HG03097 (cell line): ENCODE measurements at regions not wholly inside any gene's neighbourhood (a gene's known extent, or its start where the extent isn't known, plus 50 kb on each side); places are given as distances from the start of the nearest gene placed in this dataset.
"Not testable (repeated sequence)": the region's sequence is repeated elsewhere in the genome, so short reads cannot be mapped to it uniquely, and the experiment has no call there.

Experiments used
- ATAC-seq: cut with Tn5 transposase; IDR thresholded peaks from one replicate; pipeline ENCODE4 v1.9.1; 2021; ENCODE audit not compliant: unreplicated experiment, low FRiP score

GRCh38 chr15:31503758-31504461, 177.3 kb downstream of the KLF13 start:
- ATAC-seq: no peak

- ATAC-seq: no peak
Measured at GRCh38 chr15:31504462-31504839, 177.8 kb downstream of the KLF13 start.

- ATAC-seq: not testable (repeated sequence)
Measured at GRCh38 chr15:31507573-31507972, 180.9 kb downstream of the KLF13 start.

GRCh38 chr15:31508656-31509055, 182.0 kb downstream of the KLF13 start:
- no peak for ATAC-seq

- no peak for ATAC-seq
Measured at GRCh38 chr15:31510057-31510456, 183.4 kb downstream of the KLF13 start.

DNA sequence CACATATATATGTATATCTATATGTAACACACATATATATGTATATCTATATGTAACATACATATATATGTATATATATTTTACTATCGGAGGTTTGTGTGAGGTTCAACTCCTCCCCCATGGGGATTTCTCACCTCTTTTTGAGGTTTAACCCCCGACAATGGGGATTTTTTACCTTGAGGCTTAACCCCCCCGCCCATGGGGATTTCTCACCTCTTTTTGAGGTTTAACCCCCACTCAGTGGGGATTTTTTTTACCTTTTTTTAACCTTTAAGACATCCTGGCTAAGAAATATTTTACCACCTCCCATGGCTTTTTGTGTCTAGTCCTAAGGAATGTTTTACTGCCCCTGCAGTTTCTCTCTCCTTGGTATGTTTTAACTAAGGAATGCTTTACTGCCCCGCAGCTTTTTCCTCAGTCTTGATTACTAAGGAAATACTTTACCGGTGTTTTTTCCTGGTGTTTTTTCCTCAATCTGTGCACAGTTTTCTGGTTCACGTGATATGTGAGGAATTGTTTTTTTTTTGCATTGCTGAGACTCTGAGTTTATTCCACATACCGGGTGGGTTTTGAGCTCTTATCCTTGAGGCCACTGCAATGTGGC, 185.2 kb downstream of the KLF13 start:
- no peak for ATAC-seq

- no peak for ATAC-seq
Measured at GRCh38 chr15:31513178-31513577, 186.5 kb downstream of the KLF13 start.

GRCh38 chr15:31516440-31516839, 189.8 kb downstream of the KLF13 start:
- no peak for ATAC-seq

- no peak for ATAC-seq
Measured at GRCh38 chr15:31516874-31517273, 190.2 kb downstream of the KLF13 start.

- no peak for ATAC-seq
Measured at GRCh38 chr15:31517711-31518110, 191.1 kb downstream of the KLF13 start.

DNA sequence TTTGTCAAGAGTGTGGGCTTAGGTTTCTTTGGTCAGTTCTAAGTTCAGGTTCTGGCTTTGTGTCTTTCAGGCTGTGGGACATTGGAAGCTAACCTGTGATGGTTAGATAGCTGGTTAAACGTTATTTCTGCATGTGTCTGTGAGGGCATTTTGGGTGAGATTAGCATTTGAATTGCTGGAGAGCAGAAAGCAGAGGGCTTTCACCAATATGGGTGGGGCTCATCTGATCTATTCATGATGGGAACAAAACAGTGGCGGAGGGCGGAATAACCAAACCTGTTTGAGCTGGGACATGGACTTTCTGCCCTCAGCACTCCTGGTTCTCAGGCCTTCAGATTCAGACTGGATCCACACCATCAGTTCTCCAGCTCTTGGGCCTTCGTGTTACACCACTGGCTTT, 195.4 kb downstream of the KLF13 start:
- no peak for ATAC-seq

DNA sequence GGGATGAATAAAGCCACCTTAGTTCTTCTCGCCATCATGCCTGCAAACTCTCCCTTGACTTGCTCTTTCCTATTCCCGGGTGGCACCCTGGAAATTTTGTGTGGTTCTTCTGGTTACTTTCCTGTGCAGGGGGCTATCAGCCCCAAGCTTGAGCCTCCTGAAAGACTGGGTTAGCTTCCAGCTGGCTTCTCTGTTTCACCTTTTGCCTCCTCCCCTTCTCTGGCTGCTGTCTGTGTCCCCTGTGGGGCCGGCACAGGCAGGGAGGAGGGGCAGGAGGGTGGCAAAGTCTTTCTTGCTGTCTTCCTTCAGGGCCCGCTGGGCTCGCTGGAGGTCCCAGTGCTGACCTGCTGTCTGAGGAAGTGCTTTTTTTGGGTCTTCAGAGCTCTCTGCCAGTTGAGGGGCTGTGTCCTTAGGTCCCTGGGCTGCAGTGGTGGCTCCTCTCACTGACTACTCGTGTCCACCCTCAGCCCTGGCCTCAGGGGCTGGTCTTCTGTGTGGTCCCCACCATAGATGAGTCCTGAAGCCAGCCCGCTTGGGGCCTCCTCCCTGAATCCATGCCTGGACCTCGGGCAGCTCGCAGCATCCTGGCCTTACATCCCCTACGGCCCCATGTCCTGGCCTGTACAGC, 196.5 kb downstream of the KLF13 start:
- no peak for ATAC-seq

- ATAC-seq: no peak
Measured at GRCh38 chr15:31523655-31524049, 197.0 kb downstream of the KLF13 start.

- no peak for ATAC-seq
Measured at GRCh38 chr15:31525185-31525695, 198.6 kb downstream of the KLF13 start.

- no peak for ATAC-seq
Measured at GRCh38 chr15:31525988-31526665, 199.5 kb downstream of the KLF13 start.

- no peak for ATAC-seq
Measured at GRCh38 chr15:31526916-31527690, 200.5 kb downstream of the KLF13 start.

GRCh38 chr15:31528846-31529245, 202.2 kb downstream of the KLF13 start:
- no peak for ATAC-seq

- no peak for ATAC-seq
Measured at GRCh38 chr15:31537770-31538592, 211.3 kb downstream of the KLF13 start.

GRCh38 chr15:31540633-31541032, 214.0 kb downstream of the KLF13 start:
- ATAC-seq: no peak

DNA sequence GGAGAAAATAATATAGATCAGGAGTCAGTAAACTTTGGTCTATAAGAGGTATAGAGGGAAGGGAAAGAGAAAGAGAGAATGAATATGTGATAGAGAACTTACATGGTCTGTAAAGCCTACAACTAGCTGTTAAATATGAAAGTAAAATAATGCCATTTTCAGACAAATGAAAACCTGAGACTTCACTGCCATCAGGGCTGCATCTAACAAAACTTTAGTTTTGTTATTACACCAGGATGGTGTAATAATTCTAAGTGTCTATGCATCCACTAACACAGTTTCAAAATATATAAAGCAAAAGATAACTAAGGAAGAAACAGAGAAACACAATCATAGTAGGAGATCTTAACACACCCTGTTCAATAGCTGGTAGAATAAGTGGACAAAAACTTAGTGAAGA, 217.7 kb downstream of the KLF13 start:
- no peak for ATAC-seq
